Upper lobe of left lung (tissue), 6 donors: ENCODE measurements at regions not wholly inside any gene's neighbourhood (a gene's known extent, or its start where the extent isn't known, plus 50 kb on each side); places are given as distances from the start of the nearest gene placed in this dataset.

ENCODE experiments used
- ATAC-seq, 2 donors: fragments of 200-7000 bp; cut with Tn5 transposase; one replicate each; pipeline ENCODE4 v1.9.1; 2022; ENCODE audit warnings: mild to moderate bottlenecking in 2 of 2, moderate library complexity in 2 of 2; ENCODE audit not compliant: low FRiP score in 2 of 2
- DNase-seq, 2 donors: peaks; one replicate each; pipeline ENCODE4 v3.0.0-alpha.2; 2019 to 2020
- H3K27ac ChIP-seq, 4 donors: fragments of 200-600 bp; sonication (generic); one replicate each; pipeline ENCODE4 v1.5.1; 2016 to 2019
- H3K27me3 ChIP-seq, 4 donors: fragments of 200-600 bp; sonication (generic); one replicate each; pipeline ENCODE4 v1.5.1; 2017 to 2019
- H3K36me3 ChIP-seq, 4 donors: fragments of 200-600 bp; sonication (generic); one replicate each; pipeline ENCODE4 v1.5.1; 2016 to 2019
- H3K4me1 ChIP-seq, 4 donors: fragments of 200-600 bp; sonication (generic); one replicate each; pipeline ENCODE4 v1.5.1; 2018 to 2019
- H3K4me3 ChIP-seq, 4 donors: fragments of 200-600 bp; sonication (generic); one replicate each; pipeline ENCODE4 v1.5.1; 2017 to 2019; ENCODE audit warnings: mild to moderate bottlenecking in 2 of 4, moderate library complexity in 1 of 4
- H3K9me3 ChIP-seq, 4 donors: fragments of 200-600 bp; sonication (generic); one replicate each; pipeline ENCODE4 v1.5.1; 2018 to 2019
- CTCF ChIP-seq, 6 experiments: fragments of 450-650 bp in 4 of 6; fragments of 200-600 bp in 2 of 6; sonication (generic) in 2 of 6; IDR thresholded peaks; one replicate each; pipeline ENCODE4 v1.5.1; 2016 to 2019; ENCODE audit warnings: antibody characterized with exemption in 6 of 6
- EP300 ChIP-seq, 4 donors: sonication (generic); formaldehyde crosslinking; IDR thresholded peaks; one replicate each; pipeline ENCODE4 v1.5.1; 2017; ENCODE audit warnings: antibody characterized with exemption in 4 of 4, control low read depth in 2 of 4
- POLR2A ChIP-seq, 4 donors: fragments of 450-650 bp; IDR thresholded peaks; one replicate each; pipeline ENCODE4 v1.5.1; 2016 to 2017; ENCODE audit warnings: antibody characterized with exemption in 4 of 4, mild to moderate bottlenecking in 2 of 4
- POLR2AphosphoS5 ChIP-seq, 2 donors: sonication (generic); formaldehyde crosslinking; IDR thresholded peaks; one replicate each; pipeline ENCODE4 v1.5.1; 2017; ENCODE audit warnings: antibody characterized with exemption in 2 of 2
- WGBS, 2 donors: methylation state at CpG; one replicate each; pipeline ENCODE4 v1.1.5; 2017 to 2018; 5-methylcytosine and 5-hydroxymethylcytosine counted together
- donor health status: DM: no; HTN: no; CAD: no; lungs with moderate emphysema.
- donor health status: DM: no; HTN: yes; CAD: no; lungs with severe emphysema.

GRCh38 chr6:139515511-139515910, 141.1 kb upstream of the CITED2 start:
- Histone ChIP-seq H3K4me1 (peaks cover 2 to 8% (median 4%) of the 10 kb centered on the region in 4 donors), H3K9me3 (no peaks in the 10 kb centered on the region), H3K4me3 (no peak overlapping the region), H3K27ac (no peak overlapping the region), H3K36me3 (no peaks in the 10 kb centered on the region), H3K27me3 (no peaks in the 10 kb centered on the region)
- DNase-seq, result no peak
- WGBS, 2 donors, result 53 to 58% methylated on average over 3 of the region's 3 CpGs
- no peak for ATAC-seq
- TF ChIP-seq CTCF (IDR thresholded peaks at IDR 0.05), result no peak

GRCh38 chr6:139514819-139515218, 140.4 kb upstream of the CITED2 start:
- H3K9me3 ChIP-seq, result no peaks in the 10 kb centered on the region
- no peaks in the 10 kb centered on the region for H3K27me3 ChIP-seq
- WGBS, 2 donors, result 79 to 85% methylated on average over 3 of the region's 3 CpGs
- no peaks in the 10 kb centered on the region for H3K36me3 ChIP-seq
- peaks cover under 1 to 6% (median 3%) of the 10 kb centered on the region in 4 donors for H3K4me1 ChIP-seq
- H3K4me3 ChIP-seq, result no peak overlapping the region
- DNase-seq (no peak), ATAC-seq (no peak)
- H3K27ac ChIP-seq, result no peak overlapping the region
- TF ChIP-seq POLR2A (IDR thresholded peaks at IDR 0.05) (no peak), CTCF (IDR thresholded peaks at IDR 0.05) (no peak), EP300 (IDR thresholded peaks at IDR 0.05) (peak in 1 of 4 donors; percentile 83)

- 65 to 77% methylated on average over 9 of the region's 9 CpGs for WGBS, 2 donors
- Histone ChIP-seq H3K4me3 (no peak overlapping the region), H3K27me3 (no peaks in the 10 kb centered on the region), H3K36me3 (no peaks in the 10 kb centered on the region), H3K9me3 (no peaks in the 10 kb centered on the region), H3K4me1 (peaks cover 0 to 3% (median 0%) of the 10 kb centered on the region in 4 donors), H3K27ac (no peak overlapping the region)
- TF ChIP-seq POLR2A (IDR thresholded peaks at IDR 0.05) (no peak), POLR2AphosphoS5 (IDR thresholded peaks at IDR 0.05) (no peak), EP300 (IDR thresholded peaks at IDR 0.05) (no peak), CTCF (IDR thresholded peaks at IDR 0.05) (no peak)
- ATAC-seq, result no peak
- no peak for DNase-seq
Measured at GRCh38 chr6:139510040-139510790, 135.8 kb upstream of the CITED2 start.

- peaks cover 0 to 3% (median 0%) of the 10 kb centered on the region in 4 donors for H3K4me1 ChIP-seq
- 88 to 97% methylated on average over 4 of the region's 4 CpGs for WGBS, 2 donors
- no peak overlapping the region for H3K27ac ChIP-seq
- H3K36me3 ChIP-seq, result no peaks in the 10 kb centered on the region
- no peak for TF ChIP-seq POLR2AphosphoS5 (IDR thresholded peaks at IDR 0.05)
- no peak for TF ChIP-seq POLR2A (IDR thresholded peaks at IDR 0.05)
- TF ChIP-seq EP300 (IDR thresholded peaks at IDR 0.05), result no peak
- no peak for TF ChIP-seq CTCF (IDR thresholded peaks at IDR 0.05)
- ATAC-seq, result no peak
- no peak for DNase-seq
- H3K4me3 ChIP-seq, result no peak overlapping the region
- H3K27me3 ChIP-seq, result no peaks in the 10 kb centered on the region
- H3K9me3 ChIP-seq, result no peaks in the 10 kb centered on the region
Measured at GRCh38 chr6:139509167-139509566, 134.7 kb upstream of the CITED2 start.

- ATAC-seq (no peak), DNase-seq (no peak)
- Histone ChIP-seq H3K4me1 (peaks cover 0 to 3% (median 0%) of the 10 kb centered on the region in 4 donors), H3K4me3 (no peak overlapping the region), H3K27me3 (no peaks in the 10 kb centered on the region), H3K9me3 (no peaks in the 10 kb centered on the region), H3K27ac (no peak overlapping the region), H3K36me3 (no peaks in the 10 kb centered on the region)
- TF ChIP-seq POLR2AphosphoS5 (IDR thresholded peaks at IDR 0.05), result no peak
- 60 to 72% methylated on average over 2 of the region's 2 CpGs for WGBS, 2 donors
Measured at GRCh38 chr6:139508576-139508975, 134.1 kb upstream of the CITED2 start.
